H1 (cell line): ENCODE measurements at regions not wholly inside any gene's neighbourhood (a gene's known extent, or its start where the extent isn't known, plus 50 kb on each side); places are given as distances from the start of the nearest gene placed in this dataset.

Experiments used
- CTCF ChIA-PET: fragments of 300-600 bp; sonication (Branson Sonifier 250); formaldehyde crosslinking; loops from one replicate; lab custom pipeline; 2021; ENCODE audit not compliant: partially characterized antibody; lab: Charles Lee
- POLR2A ChIA-PET: fragments of 300-600 bp; sonication (Branson Sonifier 250); formaldehyde crosslinking; loops from one replicate; lab custom pipeline; 2021; ENCODE audit warnings: inconsistent platforms; ENCODE audit not compliant: partially characterized antibody; lab: Charles Lee
- DNase-seq, 2 experiments: peaks; one replicate each; pipeline versions ENCODE4 v3.0.0 to v3.0.0-alpha.2; 2010 to 2022; ENCODE audit warnings: low spot score in 2 of 2, low read depth in 1 of 2, mixed read lengths in 1 of 2
- FAIRE-seq: peaks from 2 replicates; lab custom pipeline; 2011; peaks lifted over from hg19 to GRCh38; lab: Jason Lieb, UNC
- H2AFZ ChIP-seq: 2 replicates; pipeline ENCODE4 v1.8.1; 2012; ENCODE audit warnings: low read length, inconsistent platforms
- H2AK5ac ChIP-seq: 2 replicates; pipeline ENCODE4 v1.6.1; 2013; ENCODE audit warnings: low read depth, low read length
- H2BK120ac ChIP-seq: replicated peaks from 2 replicates; pipeline ENCODE3; 2013; ENCODE audit warnings: low read depth, low read length, inconsistent platforms
- H2BK12ac ChIP-seq: 2 replicates; pipeline ENCODE4 v1.6.1; 2013; ENCODE audit warnings: low read depth, low read length
- H2BK15ac ChIP-seq: 2 replicates; pipeline ENCODE4 v1.6.1; 2013; ENCODE audit warnings: low read length
- H2BK20ac ChIP-seq: 2 replicates; pipeline ENCODE4 v1.6.1; 2013; ENCODE audit warnings: low read length
- H2BK5ac ChIP-seq: 2 replicates; pipeline ENCODE4 v1.6.1; 2013; ENCODE audit warnings: low read depth, low read length
- H3K14ac ChIP-seq: 2 replicates; pipeline ENCODE4 v1.6.1; 2013; ENCODE audit warnings: inconsistent platforms; ENCODE audit not compliant: insufficient read length
- H3K18ac ChIP-seq: 2 replicates; pipeline ENCODE4 v1.6.1; 2013; ENCODE audit warnings: low read length; ENCODE audit errors: extremely low read depth
- H3K23ac ChIP-seq: 2 replicates; pipeline ENCODE4 v1.6.1; 2013; ENCODE audit warnings: inconsistent platforms; ENCODE audit not compliant: insufficient read length
- H3K23me2 ChIP-seq: 2 replicates; pipeline ENCODE4 v1.6.1; 2013; ENCODE audit warnings: low read depth, low read length
- H3K27ac ChIP-seq: 2 replicates; pipeline ENCODE4 v1.6.1; 2011; ENCODE audit warnings: low read depth, low read length, inconsistent platforms
- H3K27me3 ChIP-seq, 4 experiments: replicated peaks in 1 of 4; 1 replicate in 1 of 4; 2 replicates in 3 of 4; pipeline versions ENCODE4 v1.6.1 to v1.8.1; 2011 to 2013; ENCODE audit warnings: low read length in 3 of 4, mild to moderate bottlenecking in 3 of 4, inconsistent platforms in 2 of 4, mixed read lengths in 2 of 4, moderate library complexity in 1 of 4; ENCODE audit not compliant: control insufficient read depth in 3 of 4, insufficient read depth in 3 of 4; ENCODE audit errors: extremely low read depth in 1 of 4
- H3K36me3 ChIP-seq, 4 experiments: 2 replicates each; pipeline versions ENCODE4 v1.6.1 to v1.8.1; 2011 to 2013; ENCODE audit warnings: mild to moderate bottlenecking in 4 of 4, low read length in 3 of 4, moderate library complexity in 2 of 4, control low read depth in 1 of 4, inconsistent platforms in 1 of 4; ENCODE audit not compliant: insufficient read depth in 4 of 4, control insufficient read depth in 2 of 4
- H3K4ac ChIP-seq: replicated peaks from 2 replicates; pipeline ENCODE3; 2013; ENCODE audit warnings: low read length, low read depth, mixed read lengths, inconsistent platforms; ENCODE audit not compliant: insufficient read length
- H3K4me1 ChIP-seq, 4 experiments: replicated peaks in 1 of 4; 1 replicate in 1 of 4; 2 replicates in 3 of 4; pipeline versions ENCODE4 v1.6.1 to v1.8.1; 2011 to 2013; ENCODE audit warnings: low read length in 3 of 4, inconsistent platforms in 2 of 4, mixed read lengths in 1 of 4; ENCODE audit not compliant: insufficient read depth in 4 of 4, control insufficient read depth in 3 of 4
- H3K4me2 ChIP-seq, 2 experiments: 2 replicates each; pipeline versions ENCODE4 v1.6.1 to v1.8.1; 2011 to 2013; ENCODE audit warnings: low read depth in 2 of 2, low read length in 2 of 2, control low read depth in 1 of 2, inconsistent platforms in 1 of 2, mild to moderate bottlenecking in 1 of 2; ENCODE audit not compliant: insufficient read depth in 1 of 2
- H3K4me3 ChIP-seq, 4 experiments: fragments of 200-600, 300-600 bp in 1 of 4; sonication (generic), shearing (Covaris generic), sonication (Bioruptor Twin) in 1 of 4; 2 replicates each; pipeline versions ENCODE4 v1.5.1 to v1.8.1; 2011 to 2016; ENCODE audit warnings: low read length in 4 of 4, low read depth in 3 of 4, control low read depth in 2 of 4, inconsistent platforms in 2 of 4, mild to moderate bottlenecking in 2 of 4, mixed read lengths in 1 of 4, moderate library complexity in 1 of 4; ENCODE audit not compliant: insufficient read depth in 2 of 4; ENCODE audit errors: extremely low read depth in 1 of 4
- H3K56ac ChIP-seq: replicated peaks from 2 replicates; pipeline ENCODE3; 2013; ENCODE audit warnings: low read depth, mild to moderate bottlenecking, mixed read lengths, low read length, inconsistent platforms; ENCODE audit not compliant: insufficient read length
- H3K79me1 ChIP-seq: 2 replicates; pipeline ENCODE4 v1.6.1; 2013; ENCODE audit warnings: low read depth, low read length, control low read depth
- H3K79me2 ChIP-seq, 2 experiments: 2 replicates each; pipeline versions ENCODE4 v1.6.1 to v1.8.1; 2012 to 2013; ENCODE audit warnings: low read length in 2 of 2, mild to moderate bottlenecking in 2 of 2, inconsistent platforms in 1 of 2; ENCODE audit not compliant: insufficient read depth in 2 of 2, control insufficient read depth in 1 of 2
- H3K9ac ChIP-seq, 4 experiments: replicated peaks in 1 of 4; 1 replicate in 1 of 4; 2 replicates in 3 of 4; pipeline versions ENCODE4 v1.6.1 to v1.8.1; 2011 to 2013; ENCODE audit warnings: low read depth in 3 of 4, low read length in 3 of 4, control low read depth in 2 of 4, mild to moderate bottlenecking in 2 of 4, moderate library complexity in 2 of 4, inconsistent platforms in 1 of 4; ENCODE audit errors: extremely low read depth in 1 of 4
- H3K9me3 ChIP-seq, 2 experiments: 2 replicates each; pipeline versions ENCODE4 v1.6.1 to v1.8.1; 2012 to 2013; ENCODE audit warnings: mild to moderate bottlenecking in 2 of 2, moderate library complexity in 2 of 2, control low read depth in 1 of 2, inconsistent platforms in 1 of 2, low read depth in 1 of 2, low read length in 1 of 2, mixed read lengths in 1 of 2; ENCODE audit not compliant: insufficient read depth in 2 of 2
- H4K20me1 ChIP-seq, 2 experiments: replicated peaks in 1 of 2; 2 replicates each; pipeline versions ENCODE3 to v1.8.1; 2011 to 2013; ENCODE audit warnings: inconsistent platforms in 2 of 2, low read length in 2 of 2, mild to moderate bottlenecking in 1 of 2; ENCODE audit not compliant: insufficient read depth in 2 of 2, control insufficient read depth in 1 of 2
- H4K5ac ChIP-seq: 2 replicates; pipeline ENCODE4 v1.6.1; 2013; ENCODE audit warnings: low read length, low read depth, mixed read lengths, inconsistent platforms; ENCODE audit not compliant: insufficient read length
- H4K8ac ChIP-seq: 2 replicates; pipeline ENCODE4 v1.8.0; 2013; ENCODE audit warnings: mild to moderate bottlenecking, moderate library complexity, low read length, inconsistent platforms; ENCODE audit not compliant: insufficient read depth; ENCODE audit errors: extremely low read depth
- H4K91ac ChIP-seq: replicated peaks from 2 replicates; pipeline ENCODE3; 2013; ENCODE audit warnings: low read length, mixed read lengths, inconsistent platforms; ENCODE audit not compliant: insufficient read length
- ATF2 ChIP-seq: IDR thresholded peaks from 2 replicates; pipeline ENCODE4 v1.6.1; 2012; ENCODE audit warnings: low read length, inconsistent platforms
- CEBPB ChIP-seq: IDR thresholded peaks from 2 replicates; pipeline ENCODE4 v1.6.1; 2012; ENCODE audit warnings: low read depth, low read length
- CTBP2 ChIP-seq: IDR thresholded peaks from 2 replicates; pipeline ENCODE4 v1.7.0; 2011; ENCODE audit warnings: borderline replicate concordance, mild to moderate bottlenecking, moderate library complexity, mixed read lengths, low read length; ENCODE audit not compliant: insufficient read depth, insufficient read length
- EGR1 ChIP-seq: IDR thresholded peaks from 2 replicates; pipeline ENCODE4 v1.6.1; 2011; ENCODE audit warnings: low read depth, low read length, borderline replicate concordance
- EZH2 ChIP-seq: fragments of 200-600 bp; sonication (generic); IDR thresholded peaks from 2 replicates; pipeline ENCODE4 v1.7.1; 2012; ENCODE audit warnings: low read depth, mild to moderate bottlenecking, moderate library complexity, low read length, inconsistent platforms; ENCODE audit not compliant: severe bottlenecking
- FOSL1 ChIP-seq: IDR thresholded peaks from 2 replicates; pipeline ENCODE4 v1.6.1; 2011; ENCODE audit warnings: mild to moderate bottlenecking, low read depth, low read length, moderate library complexity; ENCODE audit not compliant: insufficient read depth
- HDAC6 ChIP-seq: IDR thresholded peaks from one replicate; pipeline ENCODE4 v1.7.1; 2012; ENCODE audit warnings: low read depth, mild to moderate bottlenecking, inconsistent platforms, low read length, moderate library complexity
- KDM1A ChIP-seq: fragments of 200-600, 300-600 bp; sonication (generic); IDR thresholded peaks from 2 replicates; pipeline ENCODE4 v1.7.1; 2016; ENCODE audit warnings: mild to moderate bottlenecking, low read length, borderline replicate concordance
- RNF2 ChIP-seq: fragments of 200-900, 300-1000 bp; sonication (generic); IDR thresholded peaks from 2 replicates; pipeline ENCODE4 v1.7.1; 2016; ENCODE audit warnings: borderline replicate concordance, low read depth, mild to moderate bottlenecking, antibody characterized with exemption, low read length; ENCODE audit not compliant: poor library complexity, severe bottlenecking; ENCODE audit errors: missing control alignments
- RXRA ChIP-seq: IDR thresholded peaks from 2 replicates; pipeline ENCODE4 v1.6.1; 2011; ENCODE audit warnings: low read depth, mild to moderate bottlenecking, low read length, moderate library complexity; ENCODE audit not compliant: insufficient read depth
- SIX5 ChIP-seq: IDR thresholded peaks from 2 replicates; pipeline ENCODE4 v1.6.1; 2011; ENCODE audit warnings: mild to moderate bottlenecking, low read depth, low read length
- TEAD4 ChIP-seq: IDR thresholded peaks from 2 replicates; pipeline ENCODE4 v1.6.1; 2012; ENCODE audit warnings: low read depth, low read length, inconsistent platforms, mixed read lengths
- ZNF274 ChIP-seq: IDR thresholded peaks from 2 replicates; pipeline ENCODE4 v1.7.0; 2012; ENCODE audit warnings: low read length, borderline replicate concordance; ENCODE audit errors: extremely low read depth
- WGBS, 2 experiments: shearing (Covaris generic) in 1 of 2; methylation state at CpG; one replicate each; pipeline versions ENCODE4 v1.1.6 to v1.1.7; 2013 to 2015; ENCODE audit warnings: low lambda C conversion rate in 2 of 2, mixed read lengths in 2 of 2, inconsistent platforms in 1 of 2, low coverage in 1 of 2, missing lambda C conversion rate in 1 of 2; ENCODE audit not compliant: insufficient replicate concordance in 2 of 2, insufficient coverage in 1 of 2, insufficient read length in 1 of 2; ENCODE audit errors: extremely low coverage in 1 of 2, missing lambda C conversion rate in 1 of 2; 5-methylcytosine and 5-hydroxymethylcytosine counted together

- Histone ChIP-seq H3K23me2 (no peaks in the 10 kb centered on the region; the same call in 1 of the 2 replicates), H3K9me3 (no peaks in the 10 kb centered on the region), H4K20me1 (no peaks in the 10 kb centered on the region), H3K23ac (no peak overlapping the region), H2AK5ac (no peak overlapping the region), H2BK15ac (no peak overlapping the region), H3K27me3 (no peaks in the 10 kb centered on the region), H3K36me3 (no peaks in the 10 kb centered on the region), H4K91ac (no peak overlapping the region), H3K14ac (no peak overlapping the region), H3K56ac (no peak overlapping the region), H3K27ac (no peak overlapping the region), H3K4me3 (no peak overlapping the region), H4K5ac (no peak overlapping the region), H2AFZ (no peak overlapping the region), H3K79me1 (no peaks in the 10 kb centered on the region), H2BK20ac (no peak overlapping the region), H3K4me1 (no peaks in the 10 kb centered on the region; a peak in 2 of 7 replicates), H3K9ac (no peak overlapping the region), H3K4ac (no peak overlapping the region), H3K79me2 (no peaks in the 10 kb centered on the region), H2BK12ac (no peak overlapping the region), H3K4me2 (no peak overlapping the region), H2BK5ac (no peak overlapping the region), H3K18ac (no peak overlapping the region), H2BK120ac (no peak overlapping the region), H4K8ac (no peak overlapping the region)
- FAIRE-seq, result no peak
- POLR2A ChIA-PET, result interaction anchor here (1.4 kb wide), 1 partner anchor 10 kb away, joined by 3 read pairs; no protein-coding TSS in a partner anchor
- DNase-seq, result no peak
- CTCF ChIA-PET, result no interaction called here
- WGBS, 2 experiments, result 82% methylated on average over 2 of the region's 2 CpGs; no CpG with 5 or more reads in 1 of the 2 experiments
- TF ChIP-seq KDM1A (no peak), EGR1 (no peak), HDAC6 (no peak), SIX5 (no peak), FOSL1 (no peak), ZNF274 (no peak), EZH2 (no peak), RNF2 (no peak), TEAD4 (no peak), CEBPB (no peak), ATF2 (no peak), RXRA (no peak), CTBP2 (no peak)
Measured at GRCh38 chr12:41993283-41993682, 151.4 kb downstream of the GXYLT1 start.
